ENCODE measurements at regions not wholly inside any gene's neighbourhood (a gene's known extent, or its start where the extent isn't known, plus 50 kb on each side); places are given as distances from the start of the nearest gene placed in this dataset.

DNA sequence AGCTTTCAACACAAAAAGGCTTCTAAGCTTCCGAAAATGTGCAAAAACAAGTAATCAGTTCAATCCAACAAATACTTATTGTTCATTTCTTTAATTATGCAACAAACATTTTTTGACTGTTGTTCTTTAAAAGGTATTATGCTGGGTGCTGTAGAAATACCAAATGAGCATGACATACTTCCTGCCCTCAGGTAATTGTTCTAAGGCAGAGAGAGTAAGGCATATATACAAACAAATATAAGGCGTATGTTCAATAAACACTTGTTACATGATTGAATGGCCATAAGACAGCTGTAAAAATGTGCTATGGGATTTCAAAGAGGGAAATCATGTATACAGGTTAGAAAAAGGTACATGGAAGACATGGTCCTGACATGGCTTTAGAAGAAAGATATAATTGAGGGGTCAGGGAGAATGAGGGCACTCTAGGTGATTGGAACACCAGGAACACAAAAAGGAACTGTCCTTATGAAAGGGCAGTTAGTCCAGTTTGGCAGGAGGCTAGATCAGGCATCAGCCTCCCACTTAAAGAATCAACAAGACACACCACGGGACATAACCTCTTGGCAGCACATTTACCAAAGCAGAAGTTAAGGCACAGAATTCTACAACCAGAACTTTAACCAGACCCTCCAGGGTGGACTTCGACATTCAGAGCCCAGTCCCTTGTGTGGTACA lies 135.8 kb upstream of the SCAF11 start:
- Histone ChIP-seq H3K9ac (ENCODE audit: insufficient read depth, low read length, poor library complexity, severe bottlenecking) (no peak overlapping the region), H3K27me3 (ENCODE audit: control insufficient read depth in 2 of 2, insufficient read depth in 2 of 2, low read length in 2 of 2) (peaks cover 0 to 2% of the 10 kb centered on the region in 2 donors), H3K9me3 (replicated peaks in 1 of 2; ENCODE audit: control insufficient read depth in 1 of 2, insufficient read depth in 1 of 2, low read length in 2 of 2) (no peaks in the 10 kb centered on the region), H3K27ac (ENCODE audit: low read depth in 1 of 2, low read length in 2 of 2) (no peak overlapping the region), H4K20me1 (ENCODE audit: insufficient read depth, low read length) (no peaks in the 10 kb centered on the region), H3K4me2 (replicated peaks; ENCODE audit: extremely low read depth, low read length, poor library complexity, severe bottlenecking) (no peak overlapping the region), H2AFZ (ENCODE audit: insufficient read depth, low read depth, low read length, poor library complexity, severe bottlenecking) (no peak overlapping the region), H3K79me2 (ENCODE audit: insufficient read depth, low read length) (no peaks in the 10 kb centered on the region), H3K36me3 (replicated peaks in 1 of 2; ENCODE audit: control insufficient read depth in 1 of 2, insufficient read depth in 2 of 2, low read length in 2 of 2) (no peaks in the 10 kb centered on the region), H3K4me1 (ENCODE audit: control insufficient read depth in 1 of 2, insufficient read depth in 2 of 2, low read length in 2 of 2) (no peaks in the 10 kb centered on the region), H3K4me3 (replicated peaks in 1 of 3; ENCODE audit: low read depth in 2 of 3, low read length in 3 of 3) (no peak overlapping the region)
- TF ChIP-seq, protein P1, sequence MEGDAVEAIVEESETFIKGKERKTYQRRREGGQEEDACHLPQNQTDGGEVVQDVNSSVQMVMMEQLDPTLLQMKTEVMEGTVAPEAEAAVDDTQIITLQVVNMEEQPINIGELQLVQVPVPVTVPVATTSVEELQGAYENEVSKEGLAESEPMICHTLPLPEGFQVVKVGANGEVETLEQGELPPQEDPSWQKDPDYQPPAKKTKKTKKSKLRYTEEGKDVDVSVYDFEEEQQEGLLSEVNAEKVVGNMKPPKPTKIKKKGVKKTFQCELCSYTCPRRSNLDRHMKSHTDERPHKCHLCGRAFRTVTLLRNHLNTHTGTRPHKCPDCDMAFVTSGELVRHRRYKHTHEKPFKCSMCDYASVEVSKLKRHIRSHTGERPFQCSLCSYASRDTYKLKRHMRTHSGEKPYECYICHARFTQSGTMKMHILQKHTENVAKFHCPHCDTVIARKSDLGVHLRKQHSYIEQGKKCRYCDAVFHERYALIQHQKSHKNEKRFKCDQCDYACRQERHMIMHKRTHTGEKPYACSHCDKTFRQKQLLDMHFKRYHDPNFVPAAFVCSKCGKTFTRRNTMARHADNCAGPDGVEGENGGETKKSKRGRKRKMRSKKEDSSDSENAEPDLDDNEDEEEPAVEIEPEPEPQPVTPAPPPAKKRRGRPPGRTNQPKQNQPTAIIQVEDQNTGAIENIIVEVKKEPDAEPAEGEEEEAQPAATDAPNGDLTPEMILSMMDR (IDR thresholded peaks at IDR 0.05): no peak
- 100% methylated on average over 1 of the region's 4 CpGs for WGBS (ENCODE audit: insufficient coverage)
- intact Hi-C loops (cut with micrococcal nuclease): loop anchor here in 1 of 2 donors (10.0 kb wide), 1 partner anchor 899 kb away; no protein-coding TSS in a partner anchor
- peaks cover 1 to 6% (median 2%) of the 10 kb centered on the region in 3 donors for H3K27me3 Mint-ChIP-seq (ENCODE audit: low read depth in 3 of 3)
- H3K36me3 Mint-ChIP-seq: no peaks in the 10 kb centered on the region
- no peaks in the 10 kb centered on the region for H3K9me3 Mint-ChIP-seq
- no peak overlapping the region for H3K27ac Mint-ChIP-seq
- DNase-seq: no peak
- H3K4me3 Mint-ChIP-seq: no peak overlapping the region
- H3K4me1 Mint-ChIP-seq: peaks cover 5% of the 10 kb centered on the region

DNA sequence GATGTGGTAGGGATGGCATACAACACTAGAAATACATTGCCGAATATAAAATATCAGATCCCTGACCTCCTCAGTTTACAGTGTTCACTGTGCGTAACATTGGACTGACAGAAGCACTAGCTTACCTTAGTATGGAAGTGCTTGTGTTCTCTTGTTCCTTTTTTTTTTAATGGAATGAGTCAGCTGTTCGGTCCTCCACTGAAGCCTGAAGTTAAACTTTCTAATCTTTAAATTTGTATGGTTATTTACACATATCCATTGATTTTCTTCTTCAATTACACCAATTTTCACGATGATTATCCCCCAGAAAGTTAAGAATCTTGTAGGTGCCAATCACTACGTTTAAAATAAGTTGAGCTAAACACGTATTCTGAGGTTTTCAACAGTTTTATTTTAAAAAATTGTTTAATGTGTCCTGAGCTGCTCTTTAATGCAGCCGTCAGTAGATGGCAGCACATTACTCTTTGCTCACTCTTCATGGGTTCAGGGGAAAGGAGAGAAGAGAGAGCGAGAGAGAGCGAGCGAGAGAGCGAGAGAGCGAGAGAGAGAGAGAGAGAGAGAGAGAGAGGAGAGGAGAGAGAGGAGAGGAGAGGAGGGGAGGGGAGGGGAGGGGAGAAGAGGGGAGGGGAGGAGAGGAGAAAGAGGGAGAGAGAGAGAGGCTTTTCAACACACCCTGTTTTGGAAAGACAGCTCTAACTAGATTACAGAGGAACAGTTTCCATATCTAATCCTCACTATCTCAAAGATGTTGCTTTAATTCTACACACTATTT lies 134.7 kb upstream of the SCAF11 start:
- Histone ChIP-seq H3K79me2 (ENCODE audit: insufficient read depth, low read length) (no peaks in the 10 kb centered on the region), H3K27ac (ENCODE audit: low read depth in 1 of 2, low read length in 2 of 2) (no peak overlapping the region), H4K20me1 (ENCODE audit: insufficient read depth, low read length) (no peaks in the 10 kb centered on the region), H3K9ac (ENCODE audit: insufficient read depth, low read length, poor library complexity, severe bottlenecking) (peak overlapping the region; percentile 15), H3K9me3 (replicated peaks in 1 of 2; ENCODE audit: control insufficient read depth in 1 of 2, insufficient read depth in 1 of 2, low read length in 2 of 2) (no peaks in the 10 kb centered on the region), H3K4me2 (replicated peaks; ENCODE audit: extremely low read depth, low read length, poor library complexity, severe bottlenecking) (peak overlapping the region; percentile 61), H3K4me3 (replicated peaks in 1 of 3; ENCODE audit: low read depth in 2 of 3, low read length in 3 of 3) (peak overlapping the region in 1 of 3 experiments; percentile 30), H3K36me3 (replicated peaks in 1 of 2; ENCODE audit: control insufficient read depth in 1 of 2, insufficient read depth in 2 of 2, low read length in 2 of 2) (no peaks in the 10 kb centered on the region), H3K27me3 (ENCODE audit: control insufficient read depth in 2 of 2, insufficient read depth in 2 of 2, low read length in 2 of 2) (peaks cover 0 to 2% of the 10 kb centered on the region in 2 donors), H3K4me1 (ENCODE audit: control insufficient read depth in 1 of 2, insufficient read depth in 2 of 2, low read length in 2 of 2) (no peaks in the 10 kb centered on the region), H2AFZ (ENCODE audit: insufficient read depth, low read depth, low read length, poor library complexity, severe bottlenecking) (peak overlapping the region; percentile 40)
- intact Hi-C loops (cut with micrococcal nuclease): loop anchor here in 1 of 2 donors (10.0 kb wide), 1 partner anchor 900 kb away; no protein-coding TSS in a partner anchor
- no peak overlapping the region for H3K27ac Mint-ChIP-seq
- WGBS (ENCODE audit: insufficient coverage): 0% methylated on average over 2 of the region's 12 CpGs
- TF ChIP-seq, protein P1 (IDR thresholded peaks at IDR 0.05): peak; percentile 67
- H3K27me3 Mint-ChIP-seq (ENCODE audit: low read depth in 3 of 3): peaks cover 1 to 6% (median 2%) of the 10 kb centered on the region in 3 donors
- H3K9me3 Mint-ChIP-seq: no peaks in the 10 kb centered on the region
- no peaks in the 10 kb centered on the region for H3K36me3 Mint-ChIP-seq
- peaks cover 5% of the 10 kb centered on the region for H3K4me1 Mint-ChIP-seq
- DNase-seq: peak; percentile 27 to 52 (median 38)
- H3K4me3 Mint-ChIP-seq: peak overlapping the region; percentile 24 to 84
